GM12874 (cell line): ENCODE measurements at regions not wholly inside any gene's neighbourhood (a gene's known extent, or its start where the extent isn't known, plus 50 kb on each side); places are given as distances from the start of the nearest gene placed in this dataset.

Source experiments
- CTCF ChIP-seq: IDR thresholded peaks from 2 replicates; pipeline ENCODE4 v1.5.1; 2011; ENCODE audit warnings: low read depth, mild to moderate bottlenecking, control low read depth, low read length, moderate library complexity; ENCODE audit not compliant: insufficient read depth

GRCh38 chr7:130921391-130922180 lies 187.6 kb upstream of the KLF14 start:
- no peak for TF ChIP-seq CTCF

- TF ChIP-seq CTCF: no peak
Measured at GRCh38 chr7:130922206-130923112, 188.5 kb upstream of the KLF14 start.

- no peak for TF ChIP-seq CTCF
Measured at GRCh38 chr7:130923365-130923764, 189.4 kb upstream of the KLF14 start.

- no peak for TF ChIP-seq CTCF
Measured at GRCh38 chr7:130923930-130924329, 189.9 kb upstream of the KLF14 start.

GRCh38 chr7:130925136-130925794 lies 191.3 kb upstream of the KLF14 start:
- TF ChIP-seq CTCF: no peak

- no peak for TF ChIP-seq CTCF
Measured at GRCh38 chr7:130926001-130926691, 192.1 kb upstream of the KLF14 start.

- TF ChIP-seq CTCF: no peak
Measured at GRCh38 chr7:130927062-130927461, 193.1 kb upstream of the KLF14 start.
